ENCODE measurements at regions not wholly inside any gene's neighbourhood (a gene's known extent, or its start where the extent isn't known, plus 50 kb on each side); places are given as distances from the start of the nearest gene placed in this dataset.
"Not testable (repeated sequence)": the region's sequence is repeated elsewhere in the genome, so short reads cannot be mapped to it uniquely, and the experiment has no call there.

GRCh38 chr9:32045513-32045912 is 338.9 kb upstream of the ACO1 start:
- no peaks in the 10 kb centered on the region for H3K36me3 Mint-ChIP-seq
- no peaks in the 10 kb centered on the region for H3K27me3 Mint-ChIP-seq
- no peak overlapping the region for H3K27ac Mint-ChIP-seq
- no peaks in the 10 kb centered on the region for H3K4me1 Mint-ChIP-seq
- peaks cover 2% of the 10 kb centered on the region for H3K9me3 Mint-ChIP-seq (ENCODE audit: low read depth)
- ATAC-seq: no peak
- H3K4me3 Mint-ChIP-seq: no peak overlapping the region
- no peak for DNase-seq
- CTCF ChIA-PET: no interaction called here

DNA sequence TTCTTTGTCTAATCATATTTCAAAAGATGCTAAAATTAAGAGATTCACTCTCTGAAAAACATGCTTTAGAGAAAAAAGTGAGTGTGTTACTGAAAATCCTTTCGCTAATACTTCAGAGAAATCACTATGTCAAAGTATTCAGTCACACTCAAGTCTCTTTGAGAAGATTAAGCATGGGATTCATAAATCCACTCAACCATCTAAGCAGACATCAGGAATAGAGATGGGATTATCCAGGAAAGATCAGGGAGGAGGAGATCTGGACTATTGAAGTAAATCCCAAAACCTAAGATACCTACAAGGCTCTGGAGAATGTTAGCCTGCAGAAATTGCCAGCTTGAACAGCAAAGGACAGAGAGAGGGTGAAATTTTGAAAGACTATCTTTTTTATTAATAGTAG is 317.2 kb upstream of the ACO1 start:
- DNase-seq (no peak), ATAC-seq (no peak)
- H3K4me3 Mint-ChIP-seq: no peak overlapping the region
- CTCF ChIA-PET: no interaction called here
- H3K36me3 Mint-ChIP-seq: no peaks in the 10 kb centered on the region
- H3K27ac Mint-ChIP-seq: no peak overlapping the region
- no peaks in the 10 kb centered on the region for H3K9me3 Mint-ChIP-seq (ENCODE audit: low read depth)
- no peaks in the 10 kb centered on the region for H3K4me1 Mint-ChIP-seq
- no peaks in the 10 kb centered on the region for H3K27me3 Mint-ChIP-seq

DNA sequence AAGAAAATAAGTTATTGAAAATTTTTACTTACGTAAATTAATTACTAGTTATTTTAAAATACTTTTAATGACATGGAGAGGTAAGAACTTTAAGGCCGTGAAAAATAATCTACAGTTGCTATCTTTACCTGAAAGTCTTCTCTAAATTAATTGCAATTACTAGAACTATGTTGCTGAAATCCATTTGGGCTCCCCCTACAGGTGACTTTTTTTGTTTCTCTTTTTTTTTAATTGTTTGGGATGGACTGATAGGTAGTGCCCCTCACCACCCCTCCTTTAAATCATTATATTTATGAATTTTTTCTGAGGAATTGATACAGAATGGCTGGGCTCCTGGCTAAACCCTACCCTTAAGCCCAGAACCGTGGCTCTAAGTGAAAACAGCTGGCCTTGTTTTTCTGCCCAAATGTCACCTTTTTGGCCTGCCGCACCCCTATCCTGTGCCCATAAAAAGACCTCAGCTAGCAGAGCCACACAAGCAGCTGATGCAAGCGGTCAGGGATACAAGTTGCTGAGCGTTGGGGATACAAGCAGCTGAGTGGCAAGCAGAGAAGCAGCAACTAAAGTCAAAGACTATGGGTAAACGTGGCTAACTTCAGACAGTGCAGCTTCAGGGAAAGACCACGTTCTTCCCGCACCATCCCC is 315.2 kb upstream of the ACO1 start:
- Mint-ChIP-seq H3K9me3 (ENCODE audit: low read depth) (no peaks in the 10 kb centered on the region), H3K4me1 (no peaks in the 10 kb centered on the region), H3K27me3 (no peaks in the 10 kb centered on the region), H3K36me3 (no peaks in the 10 kb centered on the region), H3K27ac (no peak overlapping the region), H3K4me3 (no peak overlapping the region)
- no peak for DNase-seq
- CTCF ChIA-PET: no interaction called here
- no peak for ATAC-seq

DNA sequence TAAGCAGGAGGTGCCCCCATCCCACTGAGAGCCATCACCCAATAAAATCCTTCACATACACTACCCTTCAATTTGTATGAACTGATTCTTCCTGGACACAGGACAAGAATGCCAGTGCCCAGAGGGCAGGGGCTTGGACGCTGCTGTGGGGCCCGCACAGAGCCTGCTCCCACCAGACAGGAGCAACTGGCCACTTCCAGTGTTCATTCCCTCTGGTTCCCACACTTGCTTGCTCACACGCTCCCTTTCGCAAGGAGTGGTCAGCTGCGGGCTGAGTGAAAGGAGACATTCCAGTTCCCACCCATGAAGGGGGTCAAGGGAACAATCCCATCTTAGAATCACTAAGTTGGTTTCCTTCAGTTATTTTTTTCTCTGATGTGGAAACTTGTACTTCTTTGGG is 314.5 kb upstream of the ACO1 start:
- H3K27ac Mint-ChIP-seq: no peak overlapping the region
- H3K4me1 Mint-ChIP-seq: no peaks in the 10 kb centered on the region
- no peak overlapping the region for H3K4me3 Mint-ChIP-seq
- no peak for ATAC-seq
- H3K36me3 Mint-ChIP-seq: no peaks in the 10 kb centered on the region
- no peak for DNase-seq
- no peaks in the 10 kb centered on the region for H3K27me3 Mint-ChIP-seq
- no peaks in the 10 kb centered on the region for H3K9me3 Mint-ChIP-seq (ENCODE audit: low read depth)
- CTCF ChIA-PET: interaction anchor here (0.7 kb wide), 1 partner anchor 9 kb away, joined by 3 read pairs; no protein-coding TSS in a partner anchor

- no peaks in the 10 kb centered on the region for H3K27me3 Mint-ChIP-seq
- no peak overlapping the region for H3K27ac Mint-ChIP-seq
- ATAC-seq (no peak), DNase-seq (no peak)
- CTCF ChIA-PET: no interaction called here
- H3K4me1 Mint-ChIP-seq: no peaks in the 10 kb centered on the region
- H3K36me3 Mint-ChIP-seq: no peaks in the 10 kb centered on the region
- no peak overlapping the region for H3K4me3 Mint-ChIP-seq
- H3K9me3 Mint-ChIP-seq (ENCODE audit: low read depth): no peaks in the 10 kb centered on the region
Observed at GRCh38 chr9:32072570-32072969, 311.9 kb upstream of the ACO1 start.

DNA sequence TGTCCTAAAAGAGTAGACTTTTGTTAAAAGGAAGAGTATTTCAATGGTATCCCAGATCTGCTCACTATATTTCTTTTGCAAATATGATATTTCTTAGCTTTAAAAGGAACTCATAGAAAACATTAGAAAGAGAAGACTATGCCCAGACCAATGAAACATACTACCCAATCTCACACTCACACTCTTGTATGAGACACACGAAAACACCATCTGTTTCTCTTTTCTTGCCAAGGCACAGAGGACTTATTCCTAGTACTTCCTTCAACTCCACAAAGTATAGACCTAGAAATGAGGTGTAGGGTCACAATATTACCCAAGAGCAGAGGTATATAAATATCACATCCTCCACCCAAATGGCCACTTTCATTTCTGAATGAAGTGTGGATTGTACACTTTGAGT is 292.4 kb upstream of the ACO1 start:
- Mint-ChIP-seq H3K9me3 (ENCODE audit: low read depth) (no peaks in the 10 kb centered on the region), H3K27me3 (no peaks in the 10 kb centered on the region), H3K27ac (no peak overlapping the region), H3K4me1 (no peaks in the 10 kb centered on the region), H3K36me3 (no peaks in the 10 kb centered on the region), H3K4me3 (no peak overlapping the region)
- DNase-seq (no peak), ATAC-seq (no peak)
- CTCF ChIA-PET: no interaction called here

GRCh38 chr9:32117291-32117690 is 267.2 kb upstream of the ACO1 start:
- ATAC-seq (no peak), DNase-seq (no peak)
- CTCF ChIA-PET: no interaction called here
- no peaks in the 10 kb centered on the region for H3K27me3 Mint-ChIP-seq
- H3K36me3 Mint-ChIP-seq: no peaks in the 10 kb centered on the region
- no peak overlapping the region for H3K27ac Mint-ChIP-seq
- no peaks in the 10 kb centered on the region for H3K9me3 Mint-ChIP-seq (ENCODE audit: low read depth)
- no peaks in the 10 kb centered on the region for H3K4me1 Mint-ChIP-seq
- H3K4me3 Mint-ChIP-seq: no peak overlapping the region

- CTCF ChIA-PET: no interaction called here
- ATAC-seq (no peak), DNase-seq (no peak)
- no peaks in the 10 kb centered on the region for H3K4me1 Mint-ChIP-seq
- no peaks in the 10 kb centered on the region for H3K27me3 Mint-ChIP-seq
- no peak overlapping the region for H3K4me3 Mint-ChIP-seq
- H3K36me3 Mint-ChIP-seq: no peaks in the 10 kb centered on the region
- H3K27ac Mint-ChIP-seq: no peak overlapping the region
- H3K9me3 Mint-ChIP-seq (ENCODE audit: low read depth): no peaks in the 10 kb centered on the region
Observed at GRCh38 chr9:32128546-32128945, 255.9 kb upstream of the ACO1 start.

DNA sequence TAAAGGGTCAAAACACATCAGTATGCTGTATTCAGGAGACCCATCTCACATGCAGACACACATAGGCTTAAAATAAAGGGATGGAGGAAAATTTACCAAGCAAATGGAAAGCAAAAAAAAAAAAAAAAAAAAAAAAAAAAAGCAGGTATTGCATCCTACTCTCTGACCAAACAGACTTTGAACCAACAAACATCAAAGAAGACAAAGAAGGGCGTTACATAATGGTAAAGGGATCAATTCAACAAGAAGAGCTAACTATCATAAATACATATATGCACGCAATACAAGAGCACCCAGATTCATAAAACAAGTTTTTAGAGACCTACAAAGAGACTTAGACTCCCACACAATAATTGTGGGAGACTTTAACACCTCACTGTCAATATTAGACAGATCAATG is 253.7 kb upstream of the ACO1 start:
- H3K9me3 Mint-ChIP-seq (ENCODE audit: low read depth); CTCF ChIA-PET; H3K27me3 Mint-ChIP-seq; DNase-seq; ATAC-seq; H3K4me3 Mint-ChIP-seq; H3K4me1 Mint-ChIP-seq; H3K27ac Mint-ChIP-seq; H3K36me3 Mint-ChIP-seq: not testable (repeated sequence)

GRCh38 chr9:32136700-32137339 is 247.6 kb upstream of the ACO1 start:
- DNase-seq (no peak), ATAC-seq (no peak)
- no peaks in the 10 kb centered on the region for H3K36me3 Mint-ChIP-seq
- H3K4me1 Mint-ChIP-seq: no peaks in the 10 kb centered on the region
- CTCF ChIA-PET: no interaction called here
- H3K27ac Mint-ChIP-seq: no peak overlapping the region
- no peaks in the 10 kb centered on the region for H3K9me3 Mint-ChIP-seq (ENCODE audit: low read depth)
- H3K4me3 Mint-ChIP-seq: no peak overlapping the region
- H3K27me3 Mint-ChIP-seq: no peaks in the 10 kb centered on the region

DNA sequence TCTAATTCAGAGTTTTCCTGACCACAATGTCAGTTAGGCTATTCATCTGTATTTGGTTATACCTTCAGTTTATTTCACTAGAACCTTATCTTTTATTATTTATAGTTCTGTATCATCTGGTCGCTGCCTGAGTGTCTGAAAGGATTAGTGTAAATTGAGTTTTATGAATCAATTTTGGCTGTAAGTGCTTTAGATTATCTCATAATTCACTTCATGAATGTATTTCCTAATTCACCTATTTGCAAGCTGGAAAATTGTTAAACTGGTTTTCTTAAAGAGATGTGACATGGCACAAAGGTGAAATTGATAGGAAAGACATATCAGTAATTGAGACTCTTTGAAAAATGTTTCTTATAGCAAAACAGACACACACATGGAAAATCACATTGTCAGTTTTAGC is 242.4 kb upstream of the ACO1 start:
- no peak overlapping the region for H3K4me3 Mint-ChIP-seq
- H3K36me3 Mint-ChIP-seq: no peaks in the 10 kb centered on the region
- no peak for ATAC-seq
- H3K27me3 Mint-ChIP-seq: no peaks in the 10 kb centered on the region
- H3K27ac Mint-ChIP-seq: no peak overlapping the region
- CTCF ChIA-PET: no interaction called here
- H3K9me3 Mint-ChIP-seq (ENCODE audit: low read depth): no peaks in the 10 kb centered on the region
- H3K4me1 Mint-ChIP-seq: no peaks in the 10 kb centered on the region
- DNase-seq: no peak

GRCh38 chr9:32148553-32148952 is 235.9 kb upstream of the ACO1 start:
- H3K27me3 Mint-ChIP-seq; H3K4me3 Mint-ChIP-seq; ATAC-seq; DNase-seq; H3K4me1 Mint-ChIP-seq; H3K9me3 Mint-ChIP-seq (ENCODE audit: low read depth); H3K27ac Mint-ChIP-seq; H3K36me3 Mint-ChIP-seq; CTCF ChIA-PET: not testable (repeated sequence)

DNA sequence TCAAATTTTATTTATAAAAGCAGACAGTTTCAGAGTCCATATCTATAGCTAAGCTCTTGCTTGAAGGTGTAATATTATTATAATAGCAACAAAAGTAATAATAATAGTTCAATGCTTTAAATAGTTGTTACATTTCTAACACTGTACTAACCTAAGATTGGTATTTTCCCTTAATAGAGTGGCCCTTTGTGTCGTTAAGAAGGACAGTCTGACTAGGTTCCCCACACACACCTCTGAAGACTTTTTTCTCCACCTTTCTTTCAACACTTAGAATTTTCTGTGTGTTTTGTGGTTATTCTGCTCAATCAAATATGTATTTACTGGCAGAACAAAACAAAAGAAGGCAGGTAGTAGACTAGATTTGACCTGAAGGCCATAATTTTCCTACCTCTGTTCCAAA is 223.2 kb upstream of the ACO1 start:
- H3K27me3 Mint-ChIP-seq: no peaks in the 10 kb centered on the region
- H3K27ac Mint-ChIP-seq: no peak overlapping the region
- no peak overlapping the region for H3K4me3 Mint-ChIP-seq
- CTCF ChIA-PET: no interaction called here
- no peaks in the 10 kb centered on the region for H3K36me3 Mint-ChIP-seq
- no peaks in the 10 kb centered on the region for H3K9me3 Mint-ChIP-seq (ENCODE audit: low read depth)
- no peaks in the 10 kb centered on the region for H3K4me1 Mint-ChIP-seq
- ATAC-seq (no peak), DNase-seq (no peak)

GRCh38 chr9:32161720-32162119 is 222.7 kb upstream of the ACO1 start:
- H3K27me3 Mint-ChIP-seq: no peaks in the 10 kb centered on the region
- CTCF ChIA-PET: no interaction called here

DNA sequence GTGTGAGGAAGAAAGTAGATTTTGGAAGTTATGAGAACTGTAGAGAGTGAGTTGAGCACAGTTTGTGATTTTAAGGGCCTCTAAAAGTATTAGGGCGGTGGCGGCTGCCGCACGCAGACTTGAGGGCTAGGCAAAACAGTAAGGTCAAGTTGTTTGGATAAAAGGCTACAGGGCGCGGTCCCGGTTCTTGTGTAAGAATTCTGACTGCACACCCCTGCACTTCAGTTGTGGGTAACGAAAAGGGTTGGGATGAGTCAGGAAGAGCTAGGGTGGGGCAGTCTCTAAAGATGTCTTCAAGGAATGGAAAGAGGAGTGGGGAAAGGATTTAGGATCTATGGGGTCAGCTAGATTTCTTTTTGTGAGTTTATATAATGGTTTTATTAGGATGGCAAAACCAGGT is 218.1 kb upstream of the ACO1 start:
- DNase-seq; H3K4me1 Mint-ChIP-seq; CTCF ChIA-PET; ATAC-seq; H3K27ac Mint-ChIP-seq; H3K36me3 Mint-ChIP-seq; H3K27me3 Mint-ChIP-seq; H3K9me3 Mint-ChIP-seq (ENCODE audit: low read depth); H3K4me3 Mint-ChIP-seq: not testable (repeated sequence)

More at GRCh38 chr9:32161720-32162119, 222.7 kb upstream of the ACO1 start:
- no peaks in the 10 kb centered on the region for H3K36me3 Mint-ChIP-seq
- H3K4me3 Mint-ChIP-seq: no peak overlapping the region
- DNase-seq (no peak), ATAC-seq (no peak)
- no peaks in the 10 kb centered on the region for H3K9me3 Mint-ChIP-seq (ENCODE audit: low read depth)
- no peak overlapping the region for H3K27ac Mint-ChIP-seq
- no peaks in the 10 kb centered on the region for H3K4me1 Mint-ChIP-seq

Measured in activated CD8-positive, alpha-beta memory T cell treated with anti-CD3 and anti-CD28 coated beads, Interleukin-2, amount 10 ng/mL, durations not matched to agents 7 days and 5 days (primary cell).